Smooth muscle cell of the brain vasculature (primary cell): ENCODE measurements at regions not wholly inside any gene's neighbourhood (a gene's known extent, or its start where the extent isn't known, plus 50 kb on each side); places are given as distances from the start of the nearest gene placed in this dataset.
"Not testable (repeated sequence)": the region's sequence is repeated elsewhere in the genome, so short reads cannot be mapped to it uniquely, and the experiment has no call there.

Experiments used
- DNase-seq: peaks from one replicate; pipeline ENCODE4 v3.0.0-alpha.2; 2012; ENCODE audit warnings: low read depth, low spot score

DNA sequence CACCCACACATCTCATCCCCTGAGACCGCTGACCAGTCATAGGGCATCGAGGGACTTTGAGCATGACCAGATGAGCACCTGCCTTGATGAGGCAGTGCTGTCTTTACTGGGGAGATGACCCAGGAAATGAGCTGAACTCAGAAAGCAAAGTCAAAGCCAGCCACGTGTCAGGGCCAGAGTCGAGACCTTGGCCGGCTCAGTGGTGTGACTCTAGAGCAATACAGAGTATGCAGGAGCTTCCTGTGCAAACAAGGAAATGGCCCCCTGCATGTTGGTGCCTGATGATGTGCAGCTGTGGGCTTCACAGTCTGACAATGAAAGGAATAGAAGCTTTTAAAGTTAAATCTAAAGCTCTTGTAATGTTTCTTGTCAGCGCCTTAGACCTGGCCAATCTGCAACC lies 332.9 kb downstream of the PCNX1 start:
- no peak for DNase-seq

- DNase-seq, result no peak
Measured at GRCh38 chr14:71240866-71241520, 333.7 kb downstream of the PCNX1 start.

DNA sequence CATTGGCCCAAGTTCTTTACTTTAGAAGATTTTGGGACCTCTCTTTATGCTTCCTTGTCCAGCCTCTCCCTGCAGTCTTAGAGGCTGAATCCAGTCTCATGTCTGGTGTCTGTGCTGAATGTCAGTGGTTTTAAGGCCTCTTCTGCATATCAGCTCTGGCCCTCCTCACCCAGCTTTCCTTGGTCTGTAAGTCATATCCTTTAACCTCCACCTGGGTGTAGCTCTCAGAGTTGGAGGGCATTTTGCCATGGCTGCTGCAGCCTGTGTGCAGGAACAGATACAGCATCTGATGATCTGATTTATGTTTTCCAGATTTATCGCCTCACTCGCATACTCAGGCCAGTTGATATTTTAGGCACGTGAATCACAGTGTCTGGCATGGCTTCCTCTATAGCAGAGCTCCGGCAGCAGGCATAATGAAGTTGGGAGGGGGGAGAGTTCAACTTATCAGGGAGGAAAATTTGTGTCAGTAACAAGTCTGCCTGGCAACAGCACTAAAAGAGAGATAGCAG lies 335.0 kb downstream of the PCNX1 start:
- no peak for DNase-seq

GRCh38 chr14:71243697-71244096 lies 336.4 kb downstream of the PCNX1 start:
- DNase-seq, result no peak

DNA sequence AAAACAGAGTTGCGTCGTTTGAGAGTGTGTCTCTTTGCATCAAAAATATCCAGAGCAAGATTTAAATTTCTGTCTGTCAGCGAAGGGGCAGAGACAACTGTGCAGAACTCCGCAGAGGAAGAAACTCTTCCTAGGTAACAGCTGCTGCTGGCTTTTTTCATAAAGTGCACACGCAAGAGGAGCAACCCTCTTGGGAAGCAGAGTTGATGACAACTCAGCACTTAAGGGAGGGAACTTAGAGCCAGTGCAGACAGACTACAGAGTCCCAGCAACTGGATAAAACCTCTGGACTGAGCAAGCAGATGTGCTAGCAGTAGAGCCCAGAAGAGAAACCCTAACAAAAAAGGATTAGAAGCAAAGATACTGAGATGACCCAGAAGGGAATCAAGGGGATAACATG lies 337.1 kb downstream of the PCNX1 start:
- DNase-seq, result no peak

DNA sequence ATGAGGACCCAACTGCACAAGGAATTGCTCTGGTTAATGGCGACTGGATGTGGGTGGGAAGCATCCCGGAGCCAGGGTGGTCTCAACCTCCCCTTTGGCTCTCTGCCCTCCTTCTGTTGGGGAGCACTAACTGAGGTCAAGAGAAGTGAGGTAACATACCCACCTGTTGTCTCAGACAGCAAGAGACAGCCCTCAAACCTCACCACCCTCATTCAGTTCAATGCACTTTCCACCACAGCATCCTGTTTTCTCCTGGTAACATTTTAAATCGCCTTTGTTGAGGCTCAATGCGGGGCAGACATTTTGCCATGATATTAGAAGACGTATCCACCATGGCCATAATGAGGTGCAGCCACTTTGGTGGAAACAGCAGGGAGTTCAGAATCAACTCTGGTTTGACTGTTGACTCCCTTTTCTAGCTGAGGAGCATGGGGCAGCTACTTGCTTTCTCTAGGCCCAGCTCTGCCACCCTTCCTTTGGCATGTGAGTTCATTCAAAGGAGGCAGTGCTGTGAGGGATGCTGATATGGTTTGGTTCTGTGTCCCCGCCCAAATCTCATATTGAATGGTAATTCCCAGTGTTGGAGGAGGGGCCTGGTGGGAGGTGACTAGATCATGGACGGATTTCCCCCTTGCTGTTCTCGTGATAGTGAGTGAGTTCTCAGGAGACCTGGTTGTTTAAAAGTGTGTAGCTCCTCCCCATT lies 338.6 kb downstream of the PCNX1 start:
- DNase-seq, result no peak

DNA sequence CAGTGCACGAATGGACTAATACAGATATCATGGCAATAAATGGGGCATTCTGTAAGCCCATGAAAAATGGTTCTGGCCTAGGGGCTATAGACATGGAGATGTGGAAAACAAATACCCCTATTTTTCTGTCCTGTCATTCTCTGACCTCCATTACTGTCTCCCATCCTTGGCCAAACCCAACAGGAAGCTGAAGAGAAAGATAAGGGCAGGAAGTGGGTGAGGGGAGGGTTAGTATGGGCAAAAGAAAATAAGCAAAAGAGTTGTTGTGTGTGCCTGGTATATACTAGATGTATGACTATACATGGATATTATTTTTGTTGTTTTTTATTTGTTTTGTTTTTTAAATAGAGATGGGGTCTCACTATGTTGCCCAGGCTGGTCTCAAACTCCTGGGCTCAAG lies 339.3 kb downstream of the PCNX1 start:
- no peak for DNase-seq

DNA sequence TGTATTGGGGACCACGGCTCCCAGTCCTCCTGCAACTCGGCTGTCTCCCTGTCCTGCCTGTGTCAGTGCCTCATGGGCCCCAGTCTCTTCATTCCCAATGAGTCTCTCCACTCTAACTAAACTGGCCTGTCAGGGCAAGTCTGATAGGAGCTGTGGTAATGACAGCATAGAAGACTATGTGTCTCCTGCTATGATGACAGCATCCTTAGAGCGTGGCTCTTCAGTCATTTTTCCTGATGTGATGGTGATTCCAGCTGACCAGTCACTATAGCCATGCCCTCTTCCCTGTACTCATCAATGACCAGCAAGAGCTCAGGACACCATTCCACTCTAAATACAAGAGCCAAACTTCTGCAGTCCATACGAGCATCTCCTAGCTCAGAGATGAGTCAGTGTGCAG lies 339.8 kb downstream of the PCNX1 start:
- DNase-seq, result no peak

DNA sequence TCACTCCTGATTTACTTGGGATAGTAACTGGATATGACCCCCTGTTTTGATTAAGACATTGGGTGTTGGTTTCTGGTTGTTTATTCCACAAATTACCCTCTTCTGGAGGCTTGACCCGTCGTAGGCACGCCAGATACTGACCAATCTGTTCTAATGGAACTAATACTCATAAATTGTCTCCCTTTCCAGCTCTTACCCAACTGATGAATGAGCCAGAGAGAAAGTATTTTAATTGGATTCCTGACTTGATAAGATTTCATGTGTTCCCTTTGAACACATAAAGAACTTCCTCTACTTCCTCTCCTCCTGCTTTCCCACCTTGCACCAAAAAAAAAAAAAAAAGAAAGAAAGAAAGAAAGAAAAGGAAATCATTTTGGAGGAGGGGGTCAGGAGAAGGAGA lies 340.9 kb downstream of the PCNX1 start:
- no peak for DNase-seq

GRCh38 chr14:71250347-71250746 lies 343.1 kb downstream of the PCNX1 start:
- DNase-seq, result no peak

GRCh38 chr14:71250791-71251190 lies 343.5 kb downstream of the PCNX1 start:
- DNase-seq, result no peak

DNA sequence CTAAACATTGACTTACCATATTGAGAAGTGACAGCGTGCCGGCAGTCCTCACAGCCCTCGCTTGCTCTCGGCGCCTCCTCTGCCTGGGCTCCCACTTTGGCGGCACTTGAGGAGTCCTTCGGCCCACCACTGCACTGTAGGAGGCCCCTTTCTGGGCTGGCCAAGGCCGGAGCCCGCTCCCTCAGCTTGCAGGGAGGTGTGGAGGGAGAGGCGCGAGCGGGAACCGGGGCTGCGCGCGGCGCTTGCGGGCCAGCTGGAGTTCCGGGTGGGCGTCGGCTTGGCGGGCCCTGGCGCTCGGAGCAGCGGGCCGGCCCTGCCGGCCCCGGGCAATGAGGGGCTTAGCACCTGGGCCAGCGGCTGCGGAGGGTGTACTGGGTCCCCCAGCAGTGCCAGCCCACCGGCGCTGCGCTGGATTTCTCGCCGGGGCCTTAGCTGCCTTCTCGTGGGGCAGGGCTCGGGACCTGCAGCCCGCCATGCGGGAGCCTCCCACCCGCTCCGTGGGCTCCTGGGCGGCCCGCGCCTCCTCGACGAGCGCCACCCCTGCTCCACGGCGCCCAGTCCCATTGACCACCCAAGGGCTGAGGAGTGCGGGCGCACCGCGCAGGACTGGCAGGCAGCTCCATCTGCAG lies 346.9 kb downstream of the PCNX1 start:
- DNase-seq, result not testable (repeated sequence)

- DNase-seq, result no peak
Measured at GRCh38 chr14:71261206-71261605, 353.9 kb downstream of the PCNX1 start.

GRCh38 chr14:71262441-71262840 lies 355.2 kb downstream of the PCNX1 start:
- DNase-seq, result no peak

DNA sequence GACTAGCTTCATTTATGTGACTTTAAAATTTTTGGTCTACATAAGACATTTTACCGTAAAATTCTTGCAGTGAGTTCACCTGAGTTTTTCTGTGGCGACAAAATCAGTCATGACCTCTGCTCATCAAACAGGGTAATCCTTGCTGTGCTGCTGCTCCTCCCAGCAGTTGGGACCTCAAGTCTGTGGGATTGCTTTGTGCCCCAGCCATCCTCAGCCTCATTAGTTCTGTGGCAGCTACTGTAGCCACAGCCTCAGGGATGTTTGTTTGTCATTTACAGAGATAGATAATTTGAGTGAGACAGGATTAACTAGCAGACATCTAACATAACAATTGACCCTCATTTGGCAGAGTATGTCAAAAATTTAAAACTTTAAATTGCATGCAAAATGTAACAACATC lies 357.0 kb downstream of the PCNX1 start:
- no peak for DNase-seq

GRCh38 chr14:71267007-71267513 lies 359.8 kb downstream of the PCNX1 start:
- no peak for DNase-seq

GRCh38 chr14:71267691-71268090 lies 360.4 kb downstream of the PCNX1 start:
- no peak for DNase-seq

DNA sequence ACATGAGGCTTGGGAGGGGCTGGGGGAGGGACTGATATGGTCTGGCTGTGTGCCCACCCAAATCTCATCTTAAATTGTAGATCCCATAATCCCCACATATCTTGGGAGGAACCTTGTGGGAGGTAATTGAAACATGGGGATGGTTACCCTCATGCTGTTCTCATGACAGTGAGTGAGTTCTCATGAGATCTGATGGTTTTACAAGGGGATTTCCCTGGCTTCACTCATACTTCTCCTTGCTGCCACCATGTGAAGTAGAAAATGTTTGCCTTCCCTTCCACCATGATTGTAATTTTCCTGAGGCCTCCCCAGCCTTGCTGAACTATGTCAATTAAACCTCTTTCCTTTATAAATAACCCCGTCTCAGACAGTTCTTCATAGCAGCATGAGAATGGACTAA lies 362.9 kb downstream of the PCNX1 start:
- DNase-seq, result no peak

- no peak for DNase-seq
Measured at GRCh38 chr14:71271166-71271945, 364.1 kb downstream of the PCNX1 start.

DNA sequence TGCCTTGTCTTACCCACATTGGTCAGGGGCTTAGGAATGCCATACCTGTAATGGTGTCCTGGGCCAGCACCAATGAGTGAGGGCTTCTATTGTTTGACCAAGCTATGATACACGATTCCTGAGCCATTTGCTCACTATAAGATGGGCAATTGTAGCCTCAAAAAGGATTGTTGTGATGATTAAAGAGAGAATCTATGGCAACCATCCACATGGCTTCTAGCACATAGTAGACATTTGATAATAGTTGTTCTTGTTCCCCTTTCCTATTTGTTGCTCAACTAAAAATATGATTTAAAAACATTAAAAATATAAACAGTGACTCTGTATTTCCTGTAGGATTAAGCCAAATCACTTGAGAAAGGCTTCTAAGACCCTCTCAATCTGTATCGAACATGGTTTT lies 366.1 kb downstream of the PCNX1 start:
- no peak for DNase-seq

- no peak for DNase-seq
Measured at GRCh38 chr14:71284048-71284447, 376.8 kb downstream of the PCNX1 start.

- DNase-seq, result no peak
Measured at GRCh38 chr14:71286126-71286525, 378.9 kb downstream of the PCNX1 start.
